Activated CD8-positive, alpha-beta memory T cell treated with anti-CD3 and anti-CD28 coated beads for 36 hours (primary cell): ENCODE measurements at regions not wholly inside any gene's neighbourhood (a gene's known extent, or its start where the extent isn't known, plus 50 kb on each side); places are given as distances from the start of the nearest gene placed in this dataset.
"Not testable (repeated sequence)": the region's sequence is repeated elsewhere in the genome, so short reads cannot be mapped to it uniquely, and the experiment has no call there.

Source experiments
- CTCF ChIA-PET: fragments of 350-600 bp; sonication (Branson Sonifier 250); formaldehyde crosslinking; loops from one replicate; lab custom pipeline; 2021; ENCODE audit warnings: antibody characterized with exemption; lab: Charles Lee
- POLR2A ChIA-PET: fragments of 350-600 bp; sonication (Branson Sonifier 250); formaldehyde crosslinking; loops from one replicate; lab custom pipeline; 2021; ENCODE audit warnings: antibody characterized with exemption; lab: Charles Lee

- POLR2A ChIA-PET: no interaction called here
- CTCF ChIA-PET: no interaction called here
Measured at GRCh38 chr6:3621411-3621810, 130.1 kb downstream of the PXDC1 start.

- POLR2A ChIA-PET: no interaction called here
- CTCF ChIA-PET: no interaction called here
Measured at GRCh38 chr6:3620937-3621336, 130.6 kb downstream of the PXDC1 start.

- CTCF ChIA-PET: no interaction called here
- POLR2A ChIA-PET: no interaction called here
Measured at GRCh38 chr6:3620389-3620788, 131.1 kb downstream of the PXDC1 start.

- CTCF ChIA-PET: no interaction called here
- POLR2A ChIA-PET: no interaction called here
Measured at GRCh38 chr6:3619800-3620199, 131.7 kb downstream of the PXDC1 start.

- POLR2A ChIA-PET: no interaction called here
- CTCF ChIA-PET: no interaction called here
Measured at GRCh38 chr6:3619201-3619600, 132.3 kb downstream of the PXDC1 start.

GRCh38 chr6:3618642-3619041 lies 132.9 kb downstream of the PXDC1 start:
- ChIA-PET POLR2A (no interaction called here), CTCF (no interaction called here)

- ChIA-PET CTCF (no interaction called here), POLR2A (no interaction called here)
Measured at GRCh38 chr6:3617681-3618311, 133.7 kb downstream of the PXDC1 start.

- ChIA-PET POLR2A (no interaction called here), CTCF (no interaction called here)
Measured at GRCh38 chr6:3617192-3617631, 134.3 kb downstream of the PXDC1 start.

GRCh38 chr6:3616565-3617176 lies 134.8 kb downstream of the PXDC1 start:
- POLR2A ChIA-PET: no interaction called here
- CTCF ChIA-PET: no interaction called here

GRCh38 chr6:3615391-3616380 lies 135.8 kb downstream of the PXDC1 start:
- CTCF ChIA-PET: no interaction called here
- POLR2A ChIA-PET: no interaction called here

- ChIA-PET POLR2A (no interaction called here), CTCF (no interaction called here)
Measured at GRCh38 chr6:3614918-3615317, 136.6 kb downstream of the PXDC1 start.

GRCh38 chr6:3613565-3613964 lies 137.9 kb downstream of the PXDC1 start:
- CTCF ChIA-PET, POLR2A ChIA-PET: not testable (repeated sequence)

GRCh38 chr6:3612341-3613041 lies 139.0 kb downstream of the PXDC1 start:
- CTCF ChIA-PET: interaction anchor here (0.7 kb wide), 1 partner anchor 119 kb away, joined by 3 read pairs; no protein-coding TSS in a partner anchor
- POLR2A ChIA-PET: no interaction called here

GRCh38 chr6:3610921-3611320 lies 140.6 kb downstream of the PXDC1 start:
- ChIA-PET POLR2A (interaction anchor here (0.5 kb wide), 1 partner anchor 153 kb away, joined by 3 read pairs; no protein-coding TSS in a partner anchor), CTCF (no interaction called here)

- ChIA-PET POLR2A (interaction anchor here (0.6 kb wide), 1 partner anchor 180 kb away, joined by 3 read pairs; no protein-coding TSS in a partner anchor), CTCF (interaction anchor here (0.6 kb wide), 1 partner anchor 121 kb away, joined by 3 read pairs; no protein-coding TSS in a partner anchor)
Measured at GRCh38 chr6:3610206-3610605, 141.3 kb downstream of the PXDC1 start.

- CTCF ChIA-PET: no interaction called here
- POLR2A ChIA-PET: no interaction called here
Measured at GRCh38 chr6:3609388-3609787, 142.1 kb downstream of the PXDC1 start.

GRCh38 chr6:3608159-3608558 lies 143.4 kb downstream of the PXDC1 start:
- CTCF ChIA-PET: no interaction called here
- POLR2A ChIA-PET: no interaction called here

- ChIA-PET CTCF (no interaction called here), POLR2A (no interaction called here)
Measured at GRCh38 chr6:3607599-3607998, 143.9 kb downstream of the PXDC1 start.

GRCh38 chr6:3607171-3607570 lies 144.3 kb downstream of the PXDC1 start:
- POLR2A ChIA-PET: no interaction called here
- CTCF ChIA-PET: no interaction called here
